ENCODE measurements at regions not wholly inside any gene's neighbourhood (a gene's known extent, or its start where the extent isn't known, plus 50 kb on each side); places are given as distances from the start of the nearest gene placed in this dataset.
"Not testable (repeated sequence)": the region's sequence is repeated elsewhere in the genome, so short reads cannot be mapped to it uniquely, and the experiment has no call there.

- DNase-seq, result no peak
Observed at GRCh38 chr2:15822151-15823044, 118.0 kb upstream of the MYCN start.

- no peak for DNase-seq
Observed at GRCh38 chr2:15823459-15824396, 116.6 kb upstream of the MYCN start.

GRCh38 chr2:15824467-15824866, 115.9 kb upstream of the MYCN start:
- not testable (repeated sequence) for DNase-seq

- DNase-seq, result no peak
Observed at GRCh38 chr2:15825276-15825980, 114.9 kb upstream of the MYCN start.

- no peak for DNase-seq
Observed at GRCh38 chr2:15826273-15826717, 114.1 kb upstream of the MYCN start.

- DNase-seq, result no peak
Observed at GRCh38 chr2:15827001-15827400, 113.3 kb upstream of the MYCN start.

- DNase-seq, result no peak
Observed at GRCh38 chr2:15828576-15828975, 111.8 kb upstream of the MYCN start.

- no peak for DNase-seq
Observed at GRCh38 chr2:15829091-15829801, 111.1 kb upstream of the MYCN start.

GRCh38 chr2:15829985-15830384, 110.4 kb upstream of the MYCN start:
- DNase-seq, result no peak

GRCh38 chr2:15830937-15831549, 109.3 kb upstream of the MYCN start:
- DNase-seq, result no peak

- no peak for DNase-seq
Observed at GRCh38 chr2:15832030-15832709, 108.2 kb upstream of the MYCN start.

- DNase-seq, result no peak
Observed at GRCh38 chr2:15832849-15833680, 107.3 kb upstream of the MYCN start.

GRCh38 chr2:15833731-15834130, 106.6 kb upstream of the MYCN start:
- no peak for DNase-seq

- DNase-seq, result no peak
Observed at GRCh38 chr2:15834381-15835031, 105.8 kb upstream of the MYCN start.

- DNase-seq, result no peak
Observed at GRCh38 chr2:15835991-15836688, 104.2 kb upstream of the MYCN start.

- DNase-seq, result no peak
Observed at GRCh38 chr2:15836689-15837610, 103.4 kb upstream of the MYCN start.

Measured in right lung (tissue), 2 donors.